ENCODE measurements at regions not wholly inside any gene's neighbourhood (a gene's known extent, or its start where the extent isn't known, plus 50 kb on each side); places are given as distances from the start of the nearest gene placed in this dataset.

DNA sequence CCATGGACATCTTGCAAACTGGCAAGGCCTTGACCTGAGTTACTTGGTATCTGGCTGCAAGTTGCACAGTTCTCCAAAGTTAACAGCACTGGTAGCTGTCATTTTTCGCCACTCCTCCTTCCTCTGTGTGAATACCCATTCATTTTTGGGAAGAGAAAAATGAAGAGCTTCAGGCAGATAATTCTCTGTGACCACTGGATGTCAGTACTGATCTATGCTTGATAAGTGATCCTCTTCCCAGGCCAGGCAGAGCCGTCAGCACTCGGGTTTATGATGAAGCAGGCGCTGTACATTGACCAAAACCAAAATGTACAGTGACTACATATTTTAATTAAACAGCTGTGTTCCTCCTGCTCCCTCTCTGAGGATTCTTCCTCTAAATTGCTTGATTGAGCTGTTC lies 55.9 kb upstream of the PDZD8 start:
- TF ChIP-seq, protein P1, sequence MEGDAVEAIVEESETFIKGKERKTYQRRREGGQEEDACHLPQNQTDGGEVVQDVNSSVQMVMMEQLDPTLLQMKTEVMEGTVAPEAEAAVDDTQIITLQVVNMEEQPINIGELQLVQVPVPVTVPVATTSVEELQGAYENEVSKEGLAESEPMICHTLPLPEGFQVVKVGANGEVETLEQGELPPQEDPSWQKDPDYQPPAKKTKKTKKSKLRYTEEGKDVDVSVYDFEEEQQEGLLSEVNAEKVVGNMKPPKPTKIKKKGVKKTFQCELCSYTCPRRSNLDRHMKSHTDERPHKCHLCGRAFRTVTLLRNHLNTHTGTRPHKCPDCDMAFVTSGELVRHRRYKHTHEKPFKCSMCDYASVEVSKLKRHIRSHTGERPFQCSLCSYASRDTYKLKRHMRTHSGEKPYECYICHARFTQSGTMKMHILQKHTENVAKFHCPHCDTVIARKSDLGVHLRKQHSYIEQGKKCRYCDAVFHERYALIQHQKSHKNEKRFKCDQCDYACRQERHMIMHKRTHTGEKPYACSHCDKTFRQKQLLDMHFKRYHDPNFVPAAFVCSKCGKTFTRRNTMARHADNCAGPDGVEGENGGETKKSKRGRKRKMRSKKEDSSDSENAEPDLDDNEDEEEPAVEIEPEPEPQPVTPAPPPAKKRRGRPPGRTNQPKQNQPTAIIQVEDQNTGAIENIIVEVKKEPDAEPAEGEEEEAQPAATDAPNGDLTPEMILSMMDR (conservative IDR thresholded peaks at IDR 0.05; ENCODE audit: low read length), result peak; percentile 58
- TF ChIP-seq EZH2phosphoT487 (IDR thresholded peaks at IDR 0.05; ENCODE audit: borderline replicate concordance), result no peak

Measured in Loucy (cell line).